ENCODE measurements at regions not wholly inside any gene's neighbourhood (a gene's known extent, or its start where the extent isn't known, plus 50 kb on each side); places are given as distances from the start of the nearest gene placed in this dataset.
"Not testable (repeated sequence)": the region's sequence is repeated elsewhere in the genome, so short reads cannot be mapped to it uniquely, and the experiment has no call there.

DNA sequence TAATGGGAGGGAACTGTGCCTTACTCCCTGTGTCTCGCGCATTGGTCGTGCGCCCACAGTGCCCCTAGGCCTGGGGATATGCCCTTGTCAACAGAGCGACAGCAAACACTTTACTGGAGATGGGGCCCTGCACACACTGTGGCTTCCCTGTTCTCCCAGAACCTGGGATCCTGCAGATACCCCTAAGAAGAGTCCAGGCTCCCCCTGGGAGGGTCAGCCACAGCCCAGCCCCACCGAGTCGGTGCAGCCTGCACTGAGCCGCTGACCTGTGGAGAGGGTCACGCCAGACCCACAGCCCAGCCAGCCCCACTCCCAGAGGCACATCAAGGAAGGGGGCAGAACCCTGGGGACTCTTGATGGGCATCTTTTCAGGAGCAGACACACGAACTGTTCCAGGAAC, 480.3 kb downstream of the TMEM121 start:
- TF ChIP-seq POLR2A (IDR thresholded peaks at IDR 0.05): not testable (repeated sequence)
- TF ChIP-seq, protein P1, sequence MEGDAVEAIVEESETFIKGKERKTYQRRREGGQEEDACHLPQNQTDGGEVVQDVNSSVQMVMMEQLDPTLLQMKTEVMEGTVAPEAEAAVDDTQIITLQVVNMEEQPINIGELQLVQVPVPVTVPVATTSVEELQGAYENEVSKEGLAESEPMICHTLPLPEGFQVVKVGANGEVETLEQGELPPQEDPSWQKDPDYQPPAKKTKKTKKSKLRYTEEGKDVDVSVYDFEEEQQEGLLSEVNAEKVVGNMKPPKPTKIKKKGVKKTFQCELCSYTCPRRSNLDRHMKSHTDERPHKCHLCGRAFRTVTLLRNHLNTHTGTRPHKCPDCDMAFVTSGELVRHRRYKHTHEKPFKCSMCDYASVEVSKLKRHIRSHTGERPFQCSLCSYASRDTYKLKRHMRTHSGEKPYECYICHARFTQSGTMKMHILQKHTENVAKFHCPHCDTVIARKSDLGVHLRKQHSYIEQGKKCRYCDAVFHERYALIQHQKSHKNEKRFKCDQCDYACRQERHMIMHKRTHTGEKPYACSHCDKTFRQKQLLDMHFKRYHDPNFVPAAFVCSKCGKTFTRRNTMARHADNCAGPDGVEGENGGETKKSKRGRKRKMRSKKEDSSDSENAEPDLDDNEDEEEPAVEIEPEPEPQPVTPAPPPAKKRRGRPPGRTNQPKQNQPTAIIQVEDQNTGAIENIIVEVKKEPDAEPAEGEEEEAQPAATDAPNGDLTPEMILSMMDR (IDR thresholded peaks at IDR 0.05): not testable (repeated sequence)
